Gastrocnemius medialis (tissue), 4 donors: ENCODE measurements at regions not wholly inside any gene's neighbourhood (a gene's known extent, or its start where the extent isn't known, plus 50 kb on each side); places are given as distances from the start of the nearest gene placed in this dataset.

Experiments used
- CTCF ChIP-seq, 5 experiments: fragments of 450-650 bp in 3 of 5; fragments of 200-600 bp in 2 of 5; sonication (generic) in 2 of 5; IDR thresholded peaks in 4 of 5; conservative IDR thresholded peaks in 1 of 5; 1 replicate in 4 of 5; 2 replicates in 1 of 5; pipeline ENCODE4 v1.5.1; 2016 to 2019; ENCODE audit warnings: antibody characterized with exemption in 5 of 5, mild to moderate bottlenecking in 3 of 5, moderate library complexity in 3 of 5
- POLR2A ChIP-seq, 2 donors: fragments of 450-650 bp; IDR thresholded peaks; one replicate each; pipeline ENCODE4 v1.6.1; 2017; ENCODE audit warnings: antibody characterized with exemption in 2 of 2, mild to moderate bottlenecking in 2 of 2, moderate library complexity in 2 of 2

- TF ChIP-seq POLR2A (IDR thresholded peaks at IDR 0.05) (no peak), CTCF (IDR thresholded peaks at IDR 0.05 in 4 of 5, conservative IDR thresholded peaks at IDR 0.05 in 1 of 5) (no peak)
Measured at GRCh38 chr5:152694231-152694630, 289.2 kb upstream of the NMUR2 start.
